ENCODE measurements at regions not wholly inside any gene's neighbourhood (a gene's known extent, or its start where the extent isn't known, plus 50 kb on each side); places are given as distances from the start of the nearest gene placed in this dataset.

GRCh38 chr4:92129408-92129994 is 174.3 kb upstream of the GRID2 start:
- TF ChIP-seq ZFX (IDR thresholded peaks at IDR 0.05), result no peak
- no peak for TF ChIP-seq CTCF (conservative IDR thresholded peaks at IDR 0.05)
- no peak overlapping the region for H3K27ac ChIP-seq

- TF ChIP-seq CTCF (conservative IDR thresholded peaks at IDR 0.05) (no peak), ZFX (IDR thresholded peaks at IDR 0.05) (no peak)
- no peak overlapping the region for H3K27ac ChIP-seq
Observed at GRCh38 chr4:92136434-92136833, 167.3 kb upstream of the GRID2 start.

- no peak overlapping the region for H3K27ac ChIP-seq
- no peak for TF ChIP-seq ZFX (IDR thresholded peaks at IDR 0.05)
- peak; percentile 60 for TF ChIP-seq CTCF (conservative IDR thresholded peaks at IDR 0.05)
Observed at GRCh38 chr4:92163348-92163747, 140.4 kb upstream of the GRID2 start.

GRCh38 chr4:92170340-92170739 is 133.4 kb upstream of the GRID2 start:
- TF ChIP-seq ZFX (IDR thresholded peaks at IDR 0.05), result no peak
- TF ChIP-seq CTCF (conservative IDR thresholded peaks at IDR 0.05), result no peak
- H3K27ac ChIP-seq, result no peak overlapping the region

- no peak for TF ChIP-seq ZFX (IDR thresholded peaks at IDR 0.05)
- TF ChIP-seq CTCF (conservative IDR thresholded peaks at IDR 0.05), result peak; percentile 16
- H3K27ac ChIP-seq, result no peak overlapping the region
Observed at GRCh38 chr4:92172203-92172602, 131.6 kb upstream of the GRID2 start.

GRCh38 chr4:92175250-92175649 is 128.5 kb upstream of the GRID2 start:
- no peak overlapping the region for H3K27ac ChIP-seq
- no peak for TF ChIP-seq CTCF (conservative IDR thresholded peaks at IDR 0.05)
- TF ChIP-seq ZFX (IDR thresholded peaks at IDR 0.05), result no peak

- TF ChIP-seq ZFX (IDR thresholded peaks at IDR 0.05), result no peak
- no peak for TF ChIP-seq CTCF (conservative IDR thresholded peaks at IDR 0.05)
- no peak overlapping the region for H3K27ac ChIP-seq
Observed at GRCh38 chr4:92182006-92182735, 121.6 kb upstream of the GRID2 start.
